WTC11 (cell line): ENCODE measurements at regions not wholly inside any gene's neighbourhood (a gene's known extent, or its start where the extent isn't known, plus 50 kb on each side); places are given as distances from the start of the nearest gene placed in this dataset.

Experiments
- IRF2 ChIP-seq: sonication (generic); formaldehyde crosslinking; IDR thresholded peaks from 2 replicates; pipeline ENCODE4 v1.8.0; 2022; ENCODE audit warnings: low read depth, missing genetic modification reagents, borderline replicate concordance
- JUN ChIP-seq: sonication (generic); formaldehyde crosslinking; IDR thresholded peaks from 2 replicates; pipeline ENCODE4 v1.8.0; 2023; ENCODE audit warnings: mild to moderate bottlenecking, missing genetic modification reagents
- NR2C2 ChIP-seq: sonication (generic); formaldehyde crosslinking; IDR thresholded peaks from 2 replicates; pipeline ENCODE4 v1.8.0; 2022; ENCODE audit warnings: mild to moderate bottlenecking, missing genetic modification reagents
- NR3C1 ChIP-seq: sonication (generic); formaldehyde crosslinking; conservative IDR thresholded peaks from 2 replicates; pipeline ENCODE4 v1.8.1; 2023; ENCODE audit warnings: low read depth, mild to moderate bottlenecking, missing genetic modification reagents
- TEAD4 ChIP-seq: sonication (generic); formaldehyde crosslinking; IDR thresholded peaks from 2 replicates; pipeline ENCODE4 v1.8.0; 2022; ENCODE audit warnings: mild to moderate bottlenecking, missing genetic modification reagents
- ZBTB21 ChIP-seq: sonication (generic); formaldehyde crosslinking; IDR thresholded peaks from 2 replicates; pipeline ENCODE4 v1.8.1; 2023; ENCODE audit warnings: mild to moderate bottlenecking, missing genetic modification reagents, borderline replicate concordance
- ZNF232 ChIP-seq: sonication (generic); formaldehyde crosslinking; IDR thresholded peaks from 2 replicates; pipeline ENCODE4 v1.8.0; 2022; ENCODE audit warnings: mild to moderate bottlenecking, missing genetic modification reagents
- TF ChIP-seq, protein P1 (sequence below): sonication (generic); formaldehyde crosslinking; conservative IDR thresholded peaks from 2 replicates; pipeline ENCODE4 v1.8.1; 2023; ENCODE audit warnings: mild to moderate bottlenecking, low read depth, missing genetic modification reagents, moderate library complexity
- TF ChIP-seq, protein P2 (sequence below): fragments of 200-600 bp; IDR thresholded peaks from 2 replicates; pipeline ENCODE4 v1.8.0; 2022; ENCODE audit warnings: antibody characterized with exemption
- TF ChIP-seq, protein P3 (sequence below): sonication (generic); formaldehyde crosslinking; IDR thresholded peaks from 2 replicates; pipeline ENCODE4 v1.8.1; 2023; ENCODE audit warnings: mild to moderate bottlenecking, missing genetic modification reagents, moderate library complexity
- TF ChIP-seq, protein P4 (sequence below): sonication (generic); formaldehyde crosslinking; IDR thresholded peaks from 2 replicates; pipeline ENCODE4 v1.8.1; 2022; ENCODE audit warnings: missing genetic modification reagents, borderline replicate concordance

DNA sequence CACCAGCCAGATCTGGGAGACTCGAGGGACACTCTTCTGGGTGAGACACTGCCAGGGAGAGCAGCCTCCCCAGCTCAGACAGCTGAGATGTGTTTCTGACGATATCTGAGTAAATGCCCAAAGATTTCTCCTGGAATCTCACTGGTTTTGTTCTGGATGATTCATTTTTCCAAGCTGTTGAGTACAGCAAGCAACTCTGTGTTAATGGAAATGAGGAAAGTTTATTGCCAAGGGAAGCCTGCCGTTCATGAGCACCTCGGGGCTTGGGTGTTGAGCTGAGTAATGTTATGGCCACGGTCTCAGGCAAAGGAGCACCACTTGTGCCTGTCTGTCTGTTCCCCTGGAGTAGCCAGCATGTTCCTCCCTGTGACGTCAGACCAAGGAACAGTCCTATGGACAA lies 1132.4 kb downstream of the BRD1 start:
- TF ChIP-seq, protein P1, sequence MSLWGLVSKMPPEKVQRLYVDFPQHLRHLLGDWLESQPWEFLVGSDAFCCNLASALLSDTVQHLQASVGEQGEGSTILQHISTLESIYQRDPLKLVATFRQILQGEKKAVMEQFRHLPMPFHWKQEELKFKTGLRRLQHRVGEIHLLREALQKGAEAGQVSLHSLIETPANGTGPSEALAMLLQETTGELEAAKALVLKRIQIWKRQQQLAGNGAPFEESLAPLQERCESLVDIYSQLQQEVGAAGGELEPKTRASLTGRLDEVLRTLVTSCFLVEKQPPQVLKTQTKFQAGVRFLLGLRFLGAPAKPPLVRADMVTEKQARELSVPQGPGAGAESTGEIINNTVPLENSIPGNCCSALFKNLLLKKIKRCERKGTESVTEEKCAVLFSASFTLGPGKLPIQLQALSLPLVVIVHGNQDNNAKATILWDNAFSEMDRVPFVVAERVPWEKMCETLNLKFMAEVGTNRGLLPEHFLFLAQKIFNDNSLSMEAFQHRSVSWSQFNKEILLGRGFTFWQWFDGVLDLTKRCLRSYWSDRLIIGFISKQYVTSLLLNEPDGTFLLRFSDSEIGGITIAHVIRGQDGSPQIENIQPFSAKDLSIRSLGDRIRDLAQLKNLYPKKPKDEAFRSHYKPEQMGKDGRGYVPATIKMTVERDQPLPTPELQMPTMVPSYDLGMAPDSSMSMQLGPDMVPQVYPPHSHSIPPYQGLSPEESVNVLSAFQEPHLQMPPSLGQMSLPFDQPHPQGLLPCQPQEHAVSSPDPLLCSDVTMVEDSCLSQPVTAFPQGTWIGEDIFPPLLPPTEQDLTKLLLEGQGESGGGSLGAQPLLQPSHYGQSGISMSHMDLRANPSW (CRISPR knock-in tag) = no peak
- TF ChIP-seq, protein P2, sequence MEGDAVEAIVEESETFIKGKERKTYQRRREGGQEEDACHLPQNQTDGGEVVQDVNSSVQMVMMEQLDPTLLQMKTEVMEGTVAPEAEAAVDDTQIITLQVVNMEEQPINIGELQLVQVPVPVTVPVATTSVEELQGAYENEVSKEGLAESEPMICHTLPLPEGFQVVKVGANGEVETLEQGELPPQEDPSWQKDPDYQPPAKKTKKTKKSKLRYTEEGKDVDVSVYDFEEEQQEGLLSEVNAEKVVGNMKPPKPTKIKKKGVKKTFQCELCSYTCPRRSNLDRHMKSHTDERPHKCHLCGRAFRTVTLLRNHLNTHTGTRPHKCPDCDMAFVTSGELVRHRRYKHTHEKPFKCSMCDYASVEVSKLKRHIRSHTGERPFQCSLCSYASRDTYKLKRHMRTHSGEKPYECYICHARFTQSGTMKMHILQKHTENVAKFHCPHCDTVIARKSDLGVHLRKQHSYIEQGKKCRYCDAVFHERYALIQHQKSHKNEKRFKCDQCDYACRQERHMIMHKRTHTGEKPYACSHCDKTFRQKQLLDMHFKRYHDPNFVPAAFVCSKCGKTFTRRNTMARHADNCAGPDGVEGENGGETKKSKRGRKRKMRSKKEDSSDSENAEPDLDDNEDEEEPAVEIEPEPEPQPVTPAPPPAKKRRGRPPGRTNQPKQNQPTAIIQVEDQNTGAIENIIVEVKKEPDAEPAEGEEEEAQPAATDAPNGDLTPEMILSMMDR = no peak
- no peak for TF ChIP-seq ZNF232 (CRISPR knock-in tag)
- no peak for TF ChIP-seq JUN (CRISPR knock-in tag)
- no peak for TF ChIP-seq NR2C2 (CRISPR knock-in tag)
- TF ChIP-seq IRF2 = no peak
- TF ChIP-seq TEAD4 (CRISPR knock-in tag) = no peak
- TF ChIP-seq ZBTB21 = no peak
- TF ChIP-seq, protein P3, sequence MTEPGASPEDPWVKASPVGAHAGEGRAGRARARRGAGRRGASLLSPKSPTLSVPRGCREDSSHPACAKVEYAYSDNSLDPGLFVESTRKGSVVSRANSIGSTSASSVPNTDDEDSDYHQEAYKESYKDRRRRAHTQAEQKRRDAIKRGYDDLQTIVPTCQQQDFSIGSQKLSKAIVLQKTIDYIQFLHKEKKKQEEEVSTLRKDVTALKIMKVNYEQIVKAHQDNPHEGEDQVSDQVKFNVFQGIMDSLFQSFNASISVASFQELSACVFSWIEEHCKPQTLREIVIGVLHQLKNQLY (CRISPR knock-in tag) = no peak
- TF ChIP-seq NR3C1 = no peak
- TF ChIP-seq, protein P4, sequence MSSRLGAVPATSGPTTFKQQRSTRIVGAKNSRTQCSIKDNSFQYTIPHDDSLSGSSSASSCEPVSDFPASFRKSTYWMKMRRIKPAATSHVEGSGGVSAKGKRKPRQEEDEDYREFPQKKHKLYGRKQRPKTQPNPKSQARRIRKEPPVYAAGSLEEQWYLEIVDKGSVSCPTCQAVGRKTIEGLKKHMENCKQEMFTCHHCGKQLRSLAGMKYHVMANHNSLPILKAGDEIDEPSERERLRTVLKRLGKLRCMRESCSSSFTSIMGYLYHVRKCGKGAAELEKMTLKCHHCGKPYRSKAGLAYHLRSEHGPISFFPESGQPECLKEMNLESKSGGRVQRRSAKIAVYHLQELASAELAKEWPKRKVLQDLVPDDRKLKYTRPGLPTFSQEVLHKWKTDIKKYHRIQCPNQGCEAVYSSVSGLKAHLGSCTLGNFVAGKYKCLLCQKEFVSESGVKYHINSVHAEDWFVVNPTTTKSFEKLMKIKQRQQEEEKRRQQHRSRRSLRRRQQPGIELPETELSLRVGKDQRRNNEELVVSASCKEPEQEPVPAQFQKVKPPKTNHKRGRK (CRISPR knock-in tag) = no peak
